Right hindlimb (tissue), 1 donor: ENCODE measurements at regions not wholly inside any gene's neighbourhood (a gene's known extent, or its start where the extent isn't known, plus 50 kb on each side); places are given as distances from the start of the nearest gene placed in this dataset.

Experiments used
- DNase-seq: peaks from one replicate; pipeline ENCODE4 v3.0.0-alpha.2; 2018

GRCh38 chr6:23454080-23454976, 671.7 kb upstream of the NRSN1 start:
- peak; percentile 21 for DNase-seq

- no peak for DNase-seq
Observed at GRCh38 chr6:23455754-23456153, 670.3 kb upstream of the NRSN1 start.

- DNase-seq, result no peak
Observed at GRCh38 chr6:23456396-23456795, 669.6 kb upstream of the NRSN1 start.

GRCh38 chr6:23457321-23457720, 668.7 kb upstream of the NRSN1 start:
- no peak for DNase-seq

GRCh38 chr6:23465912-23466311, 660.1 kb upstream of the NRSN1 start:
- DNase-seq, result no peak

GRCh38 chr6:23477586-23477985, 648.4 kb upstream of the NRSN1 start:
- no peak for DNase-seq

GRCh38 chr6:23478312-23478711, 647.7 kb upstream of the NRSN1 start:
- no peak for DNase-seq

GRCh38 chr6:23483896-23484295, 642.1 kb upstream of the NRSN1 start:
- no peak for DNase-seq

GRCh38 chr6:23494367-23494766, 631.6 kb upstream of the NRSN1 start:
- DNase-seq, result no peak

GRCh38 chr6:23498013-23498412, 628.0 kb upstream of the NRSN1 start:
- DNase-seq, result no peak

GRCh38 chr6:23499549-23499948, 626.5 kb upstream of the NRSN1 start:
- DNase-seq, result no peak

GRCh38 chr6:23503173-23503572, 622.8 kb upstream of the NRSN1 start:
- DNase-seq, result no peak

- DNase-seq, result no peak
Observed at GRCh38 chr6:23505026-23505425, 621.0 kb upstream of the NRSN1 start.

GRCh38 chr6:23510778-23511510, 615.1 kb upstream of the NRSN1 start:
- DNase-seq, result no peak

- no peak for DNase-seq
Observed at GRCh38 chr6:23511817-23512216, 614.2 kb upstream of the NRSN1 start.

- DNase-seq, result no peak
Observed at GRCh38 chr6:23518294-23518693, 607.7 kb upstream of the NRSN1 start.

GRCh38 chr6:23522792-23523547, 603.0 kb upstream of the NRSN1 start:
- no peak for DNase-seq

- DNase-seq, result no peak
Observed at GRCh38 chr6:23523771-23524170, 602.2 kb upstream of the NRSN1 start.

- no peak for DNase-seq
Observed at GRCh38 chr6:23524548-23524947, 601.5 kb upstream of the NRSN1 start.

- DNase-seq, result no peak
Observed at GRCh38 chr6:23526526-23526925, 599.5 kb upstream of the NRSN1 start.

- DNase-seq, result no peak
Observed at GRCh38 chr6:23529902-23530301, 596.1 kb upstream of the NRSN1 start.

- DNase-seq, result no peak
Observed at GRCh38 chr6:23531666-23532065, 594.3 kb upstream of the NRSN1 start.

GRCh38 chr6:23532227-23532626, 593.8 kb upstream of the NRSN1 start:
- DNase-seq, result no peak
